ENCODE measurements at regions not wholly inside any gene's neighbourhood (a gene's known extent, or its start where the extent isn't known, plus 50 kb on each side); places are given as distances from the start of the nearest gene placed in this dataset.
"Not testable (repeated sequence)": the region's sequence is repeated elsewhere in the genome, so short reads cannot be mapped to it uniquely, and the experiment has no call there.

DNA sequence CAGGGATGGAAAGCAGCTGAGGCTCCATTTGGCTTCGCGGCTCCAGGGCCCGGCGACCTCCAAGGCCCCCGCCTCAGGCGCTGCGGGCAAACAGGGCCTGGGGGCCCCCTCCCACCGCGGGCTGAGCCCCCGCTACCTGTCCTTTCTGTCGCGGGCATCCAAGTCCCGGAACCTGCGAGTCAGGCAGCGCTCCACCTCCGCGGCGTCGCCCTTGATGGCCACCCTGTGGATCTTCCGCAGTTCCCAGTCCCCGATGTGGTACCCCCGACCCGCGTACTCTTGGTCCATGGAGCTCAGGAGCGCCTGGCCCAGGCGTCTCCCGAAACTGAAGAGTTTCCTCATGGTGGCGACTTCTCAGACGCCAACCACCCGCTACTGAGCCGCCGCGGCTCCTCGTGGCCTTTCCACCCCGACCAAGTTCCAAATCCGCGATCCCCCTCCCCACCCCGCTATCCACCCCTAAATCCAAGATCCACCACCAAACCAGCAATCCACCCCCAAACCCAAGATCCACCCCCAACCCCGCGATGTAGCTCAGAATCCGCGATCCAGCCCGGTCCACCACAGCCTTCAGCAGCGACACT lies 86.5 kb upstream of the CCDC180 start:
- H3K9ac ChIP-seq (ENCODE audit: low read depth, low read length): no peak overlapping the region
- TF ChIP-seq, protein P1, sequence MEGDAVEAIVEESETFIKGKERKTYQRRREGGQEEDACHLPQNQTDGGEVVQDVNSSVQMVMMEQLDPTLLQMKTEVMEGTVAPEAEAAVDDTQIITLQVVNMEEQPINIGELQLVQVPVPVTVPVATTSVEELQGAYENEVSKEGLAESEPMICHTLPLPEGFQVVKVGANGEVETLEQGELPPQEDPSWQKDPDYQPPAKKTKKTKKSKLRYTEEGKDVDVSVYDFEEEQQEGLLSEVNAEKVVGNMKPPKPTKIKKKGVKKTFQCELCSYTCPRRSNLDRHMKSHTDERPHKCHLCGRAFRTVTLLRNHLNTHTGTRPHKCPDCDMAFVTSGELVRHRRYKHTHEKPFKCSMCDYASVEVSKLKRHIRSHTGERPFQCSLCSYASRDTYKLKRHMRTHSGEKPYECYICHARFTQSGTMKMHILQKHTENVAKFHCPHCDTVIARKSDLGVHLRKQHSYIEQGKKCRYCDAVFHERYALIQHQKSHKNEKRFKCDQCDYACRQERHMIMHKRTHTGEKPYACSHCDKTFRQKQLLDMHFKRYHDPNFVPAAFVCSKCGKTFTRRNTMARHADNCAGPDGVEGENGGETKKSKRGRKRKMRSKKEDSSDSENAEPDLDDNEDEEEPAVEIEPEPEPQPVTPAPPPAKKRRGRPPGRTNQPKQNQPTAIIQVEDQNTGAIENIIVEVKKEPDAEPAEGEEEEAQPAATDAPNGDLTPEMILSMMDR (IDR thresholded peaks at IDR 0.05; ENCODE audit: borderline replicate concordance, extremely low read depth, low read length, poor library complexity, severe bottlenecking): no peak
- TF ChIP-seq EZH2 (IDR thresholded peaks at IDR 0.05; ENCODE audit: borderline replicate concordance, low read depth, low read length, severe bottlenecking): no peak
- H3K4me3 ChIP-seq (ENCODE audit: low read depth in 1 of 2, low read length in 2 of 2): no peak overlapping the region
- H3K36me3 ChIP-seq (ENCODE audit: insufficient read depth, low read length): no peaks in the 10 kb centered on the region
- DNase-seq: no peak
- H3K79me2 ChIP-seq (ENCODE audit: insufficient read depth, low read length): no peaks in the 10 kb centered on the region
- H3K9me3 ChIP-seq (ENCODE audit: insufficient read depth, low read length, severe bottlenecking): no peaks in the 10 kb centered on the region
- no peak overlapping the region for H3K4me2 ChIP-seq (ENCODE audit: insufficient read depth, low read length)
- H3K27ac ChIP-seq (ENCODE audit: low read length): no peak overlapping the region
- H3K27me3 ChIP-seq (ENCODE audit: insufficient read depth, low read length, poor library complexity): no peaks in the 10 kb centered on the region
- H2AFZ ChIP-seq (ENCODE audit: low read depth, low read length): no peak overlapping the region
- no peaks in the 10 kb centered on the region for H3K4me1 ChIP-seq (ENCODE audit: insufficient read depth, low read length)
- no peaks in the 10 kb centered on the region for H4K20me1 ChIP-seq (ENCODE audit: insufficient read depth, low read length)
- ATAC-seq (ENCODE audit: insufficient read depth, low read depth): no peak

DNA sequence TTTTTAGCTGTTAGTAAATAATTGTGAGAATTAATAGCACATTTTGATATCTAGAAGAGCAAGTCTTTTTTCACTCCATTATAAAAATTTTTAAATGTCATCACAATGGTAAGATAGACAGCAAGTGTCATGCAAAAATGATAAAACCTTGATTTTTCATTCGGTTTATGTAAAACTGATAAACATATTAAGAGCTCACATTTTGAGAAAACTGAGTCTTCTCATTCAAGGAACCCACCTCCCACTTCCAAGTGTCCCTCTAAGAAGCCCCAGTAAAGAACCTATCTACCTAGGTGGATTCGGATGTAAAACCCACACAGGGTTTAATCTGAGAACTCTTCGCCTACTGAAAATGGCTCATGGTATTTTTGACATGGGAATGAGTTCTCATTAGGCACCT lies 87.1 kb upstream of the CCDC180 start:
- H3K79me2 ChIP-seq (ENCODE audit: insufficient read depth, low read length); DNase-seq; H3K9ac ChIP-seq (ENCODE audit: low read depth, low read length); H3K4me1 ChIP-seq (ENCODE audit: insufficient read depth, low read length); H2AFZ ChIP-seq (ENCODE audit: low read depth, low read length); H4K20me1 ChIP-seq (ENCODE audit: insufficient read depth, low read length); H3K27me3 ChIP-seq (ENCODE audit: insufficient read depth, low read length, poor library complexity); H3K4me2 ChIP-seq (ENCODE audit: insufficient read depth, low read length); ATAC-seq (ENCODE audit: insufficient read depth, low read depth); H3K27ac ChIP-seq (ENCODE audit: low read length); H3K36me3 ChIP-seq (ENCODE audit: insufficient read depth, low read length); H3K4me3 ChIP-seq (ENCODE audit: low read depth in 1 of 2, low read length in 2 of 2); H3K9me3 ChIP-seq (ENCODE audit: insufficient read depth, low read length, severe bottlenecking): not testable (repeated sequence)

DNA sequence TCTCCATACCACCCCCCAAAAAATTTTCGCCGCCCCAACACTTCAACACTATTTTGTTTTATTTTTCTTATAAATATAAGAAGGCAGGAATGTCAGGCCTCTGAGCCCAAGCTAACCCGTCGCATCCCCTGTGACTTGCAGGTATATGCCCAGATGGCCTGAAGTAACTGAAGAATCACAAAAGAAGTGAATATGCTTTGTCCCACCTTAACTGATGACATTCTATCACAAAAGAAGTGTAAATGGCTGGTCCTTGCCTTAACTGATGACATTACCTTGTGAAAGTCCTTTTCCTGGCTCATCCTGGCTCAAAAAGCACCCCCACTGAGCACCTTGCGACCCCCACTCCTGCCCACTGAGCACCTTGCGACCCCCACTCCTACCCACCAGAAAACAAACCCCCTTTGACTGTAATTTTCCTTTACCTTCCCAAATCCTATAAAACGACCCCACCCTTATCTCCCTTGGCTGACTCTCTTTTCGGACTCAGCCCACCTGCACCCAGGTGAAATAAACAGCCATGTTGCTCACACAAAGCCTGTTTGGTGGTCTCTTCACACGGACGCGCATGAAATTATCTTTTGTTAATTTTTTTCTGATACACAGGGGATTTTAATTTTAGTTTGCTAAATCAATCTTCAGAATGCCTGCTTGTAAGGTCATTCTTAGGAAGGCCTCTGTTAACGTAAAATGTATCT lies 87.9 kb upstream of the CCDC180 start:
- H3K27ac ChIP-seq (ENCODE audit: low read length); H3K79me2 ChIP-seq (ENCODE audit: insufficient read depth, low read length); H3K27me3 ChIP-seq (ENCODE audit: insufficient read depth, low read length, poor library complexity); H3K36me3 ChIP-seq (ENCODE audit: insufficient read depth, low read length); H3K4me1 ChIP-seq (ENCODE audit: insufficient read depth, low read length); H3K4me2 ChIP-seq (ENCODE audit: insufficient read depth, low read length); H2AFZ ChIP-seq (ENCODE audit: low read depth, low read length); H3K4me3 ChIP-seq (ENCODE audit: low read depth in 1 of 2, low read length in 2 of 2); ATAC-seq (ENCODE audit: insufficient read depth, low read depth); H3K9me3 ChIP-seq (ENCODE audit: insufficient read depth, low read length, severe bottlenecking); H3K9ac ChIP-seq (ENCODE audit: low read depth, low read length); DNase-seq; H4K20me1 ChIP-seq (ENCODE audit: insufficient read depth, low read length): not testable (repeated sequence)

DNA sequence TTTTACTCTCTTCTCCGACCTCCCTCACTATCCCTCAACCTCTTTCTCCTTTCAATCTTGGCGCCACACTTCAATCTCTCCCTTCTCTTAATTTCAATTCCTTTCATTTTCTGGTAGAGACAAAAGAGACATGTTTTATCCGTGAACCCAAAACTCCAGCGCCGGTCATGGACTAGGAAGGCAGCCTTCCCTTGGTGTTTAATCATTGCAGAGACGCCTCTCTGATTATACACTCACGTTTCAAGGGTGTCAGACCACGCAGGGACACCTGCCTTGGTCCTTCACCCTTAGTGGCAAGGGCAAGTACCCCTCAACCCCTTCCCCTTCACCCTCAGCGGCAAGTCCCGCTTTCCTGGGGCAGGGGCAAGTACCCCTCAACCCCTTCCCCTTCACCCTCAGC lies 92.3 kb upstream of the CCDC180 start:
- not testable (repeated sequence) for H3K36me3 ChIP-seq (ENCODE audit: insufficient read depth, low read length); H3K79me2 ChIP-seq (ENCODE audit: insufficient read depth, low read length); H3K9me3 ChIP-seq (ENCODE audit: insufficient read depth, low read length, severe bottlenecking); H3K27me3 ChIP-seq (ENCODE audit: insufficient read depth, low read length, poor library complexity); DNase-seq; H2AFZ ChIP-seq (ENCODE audit: low read depth, low read length); H3K4me1 ChIP-seq (ENCODE audit: insufficient read depth, low read length); H3K4me2 ChIP-seq (ENCODE audit: insufficient read depth, low read length); H3K27ac ChIP-seq (ENCODE audit: low read length); H3K4me3 ChIP-seq (ENCODE audit: low read depth in 1 of 2, low read length in 2 of 2); H4K20me1 ChIP-seq (ENCODE audit: insufficient read depth, low read length); H3K9ac ChIP-seq (ENCODE audit: low read depth, low read length); ATAC-seq (ENCODE audit: insufficient read depth, low read depth)

DNA sequence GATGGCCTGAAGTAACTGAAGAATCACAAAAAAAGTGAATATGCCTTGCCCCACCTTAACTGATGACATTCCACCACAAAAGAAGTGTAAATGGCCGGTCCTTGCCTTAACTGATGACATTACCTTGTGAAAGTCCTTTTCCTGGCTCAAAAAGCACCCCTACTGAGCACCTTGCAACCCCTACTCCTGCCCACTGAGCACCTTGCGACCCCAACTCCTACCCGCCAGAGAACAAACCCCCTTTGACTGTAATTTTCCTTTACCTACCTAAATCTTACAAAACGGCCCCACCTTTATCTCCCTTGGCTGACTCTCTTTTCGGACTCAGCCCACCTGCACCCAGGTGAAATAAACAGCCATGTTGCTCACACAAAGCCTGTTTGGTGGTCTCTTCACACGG lies 92.9 kb upstream of the CCDC180 start:
- not testable (repeated sequence) for H3K27ac ChIP-seq (ENCODE audit: low read length); H3K4me2 ChIP-seq (ENCODE audit: insufficient read depth, low read length); ATAC-seq (ENCODE audit: insufficient read depth, low read depth); H3K4me3 ChIP-seq (ENCODE audit: low read depth in 1 of 2, low read length in 2 of 2); H4K20me1 ChIP-seq (ENCODE audit: insufficient read depth, low read length); H2AFZ ChIP-seq (ENCODE audit: low read depth, low read length); DNase-seq; H3K4me1 ChIP-seq (ENCODE audit: insufficient read depth, low read length); H3K79me2 ChIP-seq (ENCODE audit: insufficient read depth, low read length); H3K36me3 ChIP-seq (ENCODE audit: insufficient read depth, low read length); H3K9ac ChIP-seq (ENCODE audit: low read depth, low read length); H3K9me3 ChIP-seq (ENCODE audit: insufficient read depth, low read length, severe bottlenecking); H3K27me3 ChIP-seq (ENCODE audit: insufficient read depth, low read length, poor library complexity)

DNA sequence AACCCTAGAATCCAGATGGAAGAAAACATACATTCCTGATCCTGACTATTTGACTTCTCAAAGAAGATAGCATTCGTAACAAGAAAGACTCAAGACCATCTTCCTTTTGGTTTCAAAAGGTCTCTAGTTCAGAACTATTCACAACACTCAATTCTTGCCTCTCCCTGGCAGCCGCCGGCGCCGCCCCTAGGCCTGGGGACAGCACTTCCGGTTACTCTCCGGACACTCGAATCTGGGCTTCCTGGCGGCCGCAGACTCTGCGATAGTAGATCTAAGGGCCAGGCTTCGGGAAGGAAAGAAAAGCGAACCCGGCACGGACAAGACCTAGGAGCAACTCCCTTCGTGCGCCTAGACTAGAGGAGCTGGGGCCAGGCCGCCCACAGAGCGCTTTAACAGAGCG lies 107.8 kb upstream of the CCDC180 start:
- H3K27me3 ChIP-seq (ENCODE audit: insufficient read depth, low read length, poor library complexity); H3K4me2 ChIP-seq (ENCODE audit: insufficient read depth, low read length); DNase-seq; H3K4me1 ChIP-seq (ENCODE audit: insufficient read depth, low read length); H3K9ac ChIP-seq (ENCODE audit: low read depth, low read length); H3K9me3 ChIP-seq (ENCODE audit: insufficient read depth, low read length, severe bottlenecking); H3K79me2 ChIP-seq (ENCODE audit: insufficient read depth, low read length); H3K36me3 ChIP-seq (ENCODE audit: insufficient read depth, low read length); ATAC-seq (ENCODE audit: insufficient read depth, low read depth); H3K27ac ChIP-seq (ENCODE audit: low read length); H3K4me3 ChIP-seq (ENCODE audit: low read depth in 1 of 2, low read length in 2 of 2); H2AFZ ChIP-seq (ENCODE audit: low read depth, low read length); H4K20me1 ChIP-seq (ENCODE audit: insufficient read depth, low read length): not testable (repeated sequence)

DNA sequence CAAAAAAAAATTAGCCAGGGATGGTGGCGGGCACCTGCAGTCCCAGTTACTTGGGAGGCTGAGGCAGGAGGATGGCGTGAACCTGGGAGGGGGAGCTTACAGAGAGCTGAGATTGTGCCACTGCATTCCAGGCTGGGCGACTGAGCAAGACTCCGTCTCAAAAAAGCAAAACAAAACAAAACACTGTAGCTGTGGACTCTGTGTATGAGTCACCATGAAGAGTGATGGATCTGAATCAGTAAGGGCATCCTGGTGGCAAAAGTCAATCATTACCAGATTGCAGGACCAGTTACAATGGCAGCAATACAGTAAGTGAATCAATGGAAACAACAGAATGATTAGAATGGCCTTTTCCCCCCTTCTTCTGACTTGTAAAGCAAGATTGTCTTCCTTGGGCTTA lies 113.7 kb upstream of the CCDC180 start:
- ATAC-seq (ENCODE audit: insufficient read depth, low read depth); H3K79me2 ChIP-seq (ENCODE audit: insufficient read depth, low read length); H3K9ac ChIP-seq (ENCODE audit: low read depth, low read length); H3K4me2 ChIP-seq (ENCODE audit: insufficient read depth, low read length); H3K9me3 ChIP-seq (ENCODE audit: insufficient read depth, low read length, severe bottlenecking); DNase-seq; H3K4me1 ChIP-seq (ENCODE audit: insufficient read depth, low read length); H3K4me3 ChIP-seq (ENCODE audit: low read depth in 1 of 2, low read length in 2 of 2); H4K20me1 ChIP-seq (ENCODE audit: insufficient read depth, low read length); H3K27ac ChIP-seq (ENCODE audit: low read length); H3K36me3 ChIP-seq (ENCODE audit: insufficient read depth, low read length); H3K27me3 ChIP-seq (ENCODE audit: insufficient read depth, low read length, poor library complexity); H2AFZ ChIP-seq (ENCODE audit: low read depth, low read length): not testable (repeated sequence)

All from DND-41 (cell line).